ENCODE measurements at regions not wholly inside any gene's neighbourhood (a gene's known extent, or its start where the extent isn't known, plus 50 kb on each side); places are given as distances from the start of the nearest gene placed in this dataset.

GRCh38 chr2:228697456-228697855 lies 516.0 kb upstream of the SPHKAP start:
- TF ChIP-seq CTCF (IDR thresholded peaks at IDR 0.05; ENCODE audit: extremely low read depth in 1 of 2, insufficient read depth in 1 of 2, low read depth in 1 of 2, low read length in 2 of 2) (no peak), EZH2 (IDR thresholded peaks at IDR 0.05; ENCODE audit: borderline replicate concordance, low read depth, low read length, severe bottlenecking) (no peak), MYC (IDR thresholded peaks at IDR 0.05; ENCODE audit: low read depth, low read length) (no peak), POLR2A (IDR thresholded peaks at IDR 0.05; ENCODE audit: low read depth, low read length) (no peak), FOS (IDR thresholded peaks at IDR 0.05; ENCODE audit: borderline replicate concordance, insufficient read depth, low read length) (no peak), POLR2AphosphoS5 (IDR thresholded peaks at IDR 0.05; ENCODE audit: insufficient read depth, low read depth, low read length) (no peak), MAX (IDR thresholded peaks at IDR 0.05; ENCODE audit: insufficient read depth, insufficient read length) (no peak)

Data from endothelial cell of umbilical vein (primary cell).